AG09319 (cell line): ENCODE measurements at regions not wholly inside any gene's neighbourhood (a gene's known extent, or its start where the extent isn't known, plus 50 kb on each side); places are given as distances from the start of the nearest gene placed in this dataset.

Experiments
- DNase-seq: peaks from one replicate; pipeline ENCODE4 v3.0.0-alpha.2; 2010; ENCODE audit warnings: low read depth; ENCODE audit errors: extremely low read depth
- TF ChIP-seq, protein P1 (sequence below): IDR thresholded peaks from 2 replicates; pipeline ENCODE4 v1.5.1; 2011; ENCODE audit warnings: low read depth, mild to moderate bottlenecking, inconsistent platforms, low read length, moderate library complexity

GRCh38 chr12:87670448-87670847, 358.8 kb downstream of the C12orf50 start:
- no peak for DNase-seq
- TF ChIP-seq, protein P1, sequence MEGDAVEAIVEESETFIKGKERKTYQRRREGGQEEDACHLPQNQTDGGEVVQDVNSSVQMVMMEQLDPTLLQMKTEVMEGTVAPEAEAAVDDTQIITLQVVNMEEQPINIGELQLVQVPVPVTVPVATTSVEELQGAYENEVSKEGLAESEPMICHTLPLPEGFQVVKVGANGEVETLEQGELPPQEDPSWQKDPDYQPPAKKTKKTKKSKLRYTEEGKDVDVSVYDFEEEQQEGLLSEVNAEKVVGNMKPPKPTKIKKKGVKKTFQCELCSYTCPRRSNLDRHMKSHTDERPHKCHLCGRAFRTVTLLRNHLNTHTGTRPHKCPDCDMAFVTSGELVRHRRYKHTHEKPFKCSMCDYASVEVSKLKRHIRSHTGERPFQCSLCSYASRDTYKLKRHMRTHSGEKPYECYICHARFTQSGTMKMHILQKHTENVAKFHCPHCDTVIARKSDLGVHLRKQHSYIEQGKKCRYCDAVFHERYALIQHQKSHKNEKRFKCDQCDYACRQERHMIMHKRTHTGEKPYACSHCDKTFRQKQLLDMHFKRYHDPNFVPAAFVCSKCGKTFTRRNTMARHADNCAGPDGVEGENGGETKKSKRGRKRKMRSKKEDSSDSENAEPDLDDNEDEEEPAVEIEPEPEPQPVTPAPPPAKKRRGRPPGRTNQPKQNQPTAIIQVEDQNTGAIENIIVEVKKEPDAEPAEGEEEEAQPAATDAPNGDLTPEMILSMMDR: no peak

GRCh38 chr12:87667378-87667777, 361.8 kb downstream of the C12orf50 start:
- DNase-seq: peak; percentile 1
- TF ChIP-seq, protein P1: no peak

DNA sequence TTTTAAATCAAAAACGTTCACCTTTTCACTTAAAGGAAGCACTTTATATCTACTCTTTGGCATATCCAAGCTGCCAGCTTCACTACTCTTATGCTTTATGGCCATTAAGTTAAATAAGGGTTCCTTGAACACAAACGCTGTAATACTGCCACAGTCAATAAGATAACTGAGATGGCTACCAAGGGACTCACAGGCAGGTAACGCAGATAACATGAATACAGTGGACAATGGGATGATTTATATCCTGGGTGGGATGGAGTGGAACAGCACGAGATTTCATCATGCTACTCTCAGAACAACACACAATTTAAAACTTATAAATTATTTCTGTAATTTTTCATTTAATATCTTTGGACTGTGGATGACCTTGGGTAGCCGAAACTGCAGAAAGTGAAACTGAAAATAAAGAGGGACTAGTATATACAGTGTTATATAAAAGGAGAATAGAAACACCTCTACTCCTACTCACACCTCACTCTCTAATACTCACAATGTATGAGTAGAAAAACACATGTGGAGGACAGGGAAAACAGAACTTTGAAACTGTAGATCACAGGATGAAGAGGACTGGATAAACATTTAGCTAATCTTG, 367.3 kb downstream of the C12orf50 start:
- TF ChIP-seq, protein P1: no peak
- DNase-seq: no peak

DNA sequence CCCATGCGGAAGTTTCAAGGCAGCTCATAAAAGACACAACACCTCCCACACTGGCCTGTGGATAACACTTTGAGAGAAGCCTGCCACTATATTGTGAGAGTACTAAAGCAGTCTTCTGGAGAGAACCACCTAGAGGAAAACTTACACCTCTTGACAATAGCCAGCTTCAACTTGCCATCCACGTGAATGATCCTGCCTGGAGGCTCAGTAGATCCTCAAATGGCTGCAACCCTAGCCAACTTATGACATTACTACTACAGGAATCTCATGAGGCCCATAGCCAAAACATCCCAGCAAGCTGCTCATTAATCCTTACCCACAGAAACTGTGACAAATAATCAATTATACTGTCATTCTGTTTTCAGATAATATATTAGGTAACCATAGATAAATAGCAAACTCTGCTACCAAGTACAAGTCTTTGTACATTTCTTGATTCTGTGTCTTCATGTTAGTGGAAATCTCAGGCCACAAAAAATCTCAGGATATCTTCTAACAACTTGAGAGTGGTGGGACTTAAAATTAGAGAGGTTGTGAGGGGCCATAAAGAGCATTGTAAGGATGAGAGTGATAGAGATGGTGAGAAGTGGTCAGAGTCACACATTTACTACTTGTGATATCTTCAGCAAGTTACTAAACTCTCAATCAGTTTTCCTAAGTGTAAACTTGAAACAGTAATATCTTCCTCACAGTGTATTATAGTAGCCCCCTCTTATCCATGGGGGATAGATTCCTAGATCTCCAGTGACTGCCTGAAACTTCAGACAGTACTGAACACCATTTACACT, 368.0 kb downstream of the C12orf50 start:
- TF ChIP-seq, protein P1: no peak
- DNase-seq: no peak

- no peak for DNase-seq
- TF ChIP-seq, protein P1: no peak
These were observed 368.9 kb downstream of the C12orf50 start for GRCh38 chr12:87660291-87660690.

DNA sequence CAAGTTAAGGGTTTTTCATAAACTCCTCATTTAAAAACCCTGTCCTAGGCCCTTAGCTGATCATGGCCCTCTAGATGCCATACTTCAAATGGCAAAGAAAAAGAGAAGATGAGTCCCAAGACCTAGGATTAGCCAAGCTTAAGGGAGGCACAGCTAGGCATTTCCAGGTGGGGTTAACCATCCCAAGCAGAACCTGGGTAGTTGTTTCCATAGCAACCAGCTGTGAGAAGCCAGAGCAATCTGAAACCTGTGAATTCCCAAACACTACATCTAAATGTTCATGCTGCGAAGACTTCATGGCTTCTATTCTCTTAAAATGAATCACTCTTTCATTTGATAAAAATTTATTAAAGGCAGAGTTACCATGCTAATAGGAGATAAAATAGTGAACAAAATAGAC, 372.9 kb downstream of the C12orf50 start:
- DNase-seq: no peak
- TF ChIP-seq, protein P1: no peak

DNA sequence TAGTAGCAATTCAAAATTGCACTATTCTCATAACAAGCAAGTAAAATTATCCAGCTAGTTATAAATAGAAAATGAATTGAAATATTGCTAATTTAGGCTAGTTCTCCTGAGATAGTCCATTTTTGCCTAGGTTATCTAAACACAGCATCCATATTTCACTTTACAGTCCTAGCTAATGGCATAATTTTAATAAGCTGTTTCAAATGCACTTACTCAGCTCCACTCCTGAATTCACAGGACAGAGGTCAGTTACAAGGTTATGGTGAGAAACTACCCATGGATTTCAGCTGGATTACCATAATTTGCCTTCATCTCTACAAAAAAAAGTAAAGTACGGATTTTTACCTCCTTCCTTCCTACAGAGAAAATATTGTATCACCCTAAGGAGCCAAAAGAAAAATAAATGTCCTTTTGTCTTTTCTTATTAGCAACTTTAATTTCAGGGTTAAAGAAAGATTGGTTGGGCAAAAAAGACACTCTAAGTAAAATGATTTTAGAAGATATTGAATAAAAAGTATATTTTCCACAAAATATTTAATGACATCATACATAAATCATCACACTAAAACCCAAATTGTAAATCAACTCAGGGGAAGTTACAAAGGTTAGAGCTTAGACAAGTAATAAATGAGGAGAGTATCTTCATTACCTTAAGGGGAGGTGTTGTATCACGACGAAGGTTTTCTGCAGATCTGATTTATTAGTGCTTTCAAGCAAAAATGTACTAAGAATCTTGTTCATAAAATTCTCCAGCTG, 377.4 kb downstream of the C12orf50 start:
- DNase-seq: no peak
- TF ChIP-seq, protein P1: no peak
